Renal cortical epithelial cell (primary cell): ENCODE measurements at regions not wholly inside any gene's neighbourhood (a gene's known extent, or its start where the extent isn't known, plus 50 kb on each side); places are given as distances from the start of the nearest gene placed in this dataset.
"Not testable (repeated sequence)": the region's sequence is repeated elsewhere in the genome, so short reads cannot be mapped to it uniquely, and the experiment has no call there.

Source experiments
- DNase-seq: peaks from one replicate; pipeline ENCODE4 v3.0.0-alpha.2; 2011; ENCODE audit warnings: low read depth

GRCh38 chrX:138018145-138018799, 452.3 kb downstream of the ZIC3 start:
- DNase-seq = no peak

DNA sequence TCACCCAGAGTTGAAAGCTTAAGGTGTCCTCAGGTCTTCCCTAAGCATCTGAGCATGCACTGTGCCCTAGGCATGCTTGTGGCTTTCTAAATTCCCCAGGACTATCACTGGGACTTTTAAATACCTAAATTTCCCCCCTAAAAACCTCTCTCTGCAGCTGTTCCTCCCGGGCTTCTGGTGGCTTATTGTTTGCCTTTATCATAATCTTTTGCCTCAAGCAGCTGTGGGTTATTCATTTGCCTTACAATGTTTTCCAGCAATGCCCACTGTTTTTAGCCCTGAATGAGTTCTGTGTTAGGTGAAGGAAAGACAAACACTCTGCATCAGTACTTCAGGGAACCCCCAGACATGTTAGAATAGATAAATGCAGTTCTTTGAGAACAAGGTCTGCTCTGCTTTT, 455.0 kb downstream of the ZIC3 start:
- no peak for DNase-seq

GRCh38 chrX:138026211-138026610, 460.3 kb downstream of the ZIC3 start:
- no peak for DNase-seq

DNA sequence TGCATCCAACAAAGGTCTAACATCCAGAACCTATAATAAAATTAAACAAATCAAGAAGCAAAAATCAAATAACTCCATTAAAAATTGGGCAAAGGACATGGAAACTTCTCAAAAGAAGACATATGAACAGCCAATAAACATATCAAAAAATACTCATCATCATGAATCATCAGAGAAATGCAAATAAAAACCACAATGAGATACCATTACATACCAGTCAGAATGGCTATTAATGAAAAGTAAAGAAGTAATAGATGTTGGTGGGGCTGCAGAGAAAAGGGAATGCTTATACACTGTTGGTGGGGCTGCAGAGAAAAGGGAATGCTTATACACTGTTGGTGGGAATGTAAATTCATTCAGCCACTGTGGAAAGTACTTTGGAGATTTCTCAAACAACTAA, 465.8 kb downstream of the ZIC3 start:
- DNase-seq = no peak

DNA sequence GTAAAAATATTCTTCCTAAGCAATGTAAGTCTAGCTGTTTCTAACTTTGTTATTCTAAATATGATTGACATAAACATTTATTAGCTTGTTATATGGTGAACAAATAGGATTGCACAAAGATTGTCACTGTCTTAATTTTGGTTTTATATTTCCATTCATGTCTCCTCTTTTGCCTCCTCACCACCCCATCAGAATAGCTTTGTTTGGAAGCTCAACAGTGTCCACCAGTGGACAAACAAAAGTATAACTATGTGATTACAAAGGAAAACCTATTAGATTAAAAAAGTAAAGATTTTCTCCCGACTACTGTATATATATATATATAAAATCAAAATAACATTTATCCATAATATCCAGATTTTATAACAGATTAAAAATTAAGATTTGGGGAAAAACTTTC, 468.2 kb downstream of the ZIC3 start:
- no peak for DNase-seq

GRCh38 chrX:138037548-138037947, 471.6 kb downstream of the ZIC3 start:
- DNase-seq = no peak

DNA sequence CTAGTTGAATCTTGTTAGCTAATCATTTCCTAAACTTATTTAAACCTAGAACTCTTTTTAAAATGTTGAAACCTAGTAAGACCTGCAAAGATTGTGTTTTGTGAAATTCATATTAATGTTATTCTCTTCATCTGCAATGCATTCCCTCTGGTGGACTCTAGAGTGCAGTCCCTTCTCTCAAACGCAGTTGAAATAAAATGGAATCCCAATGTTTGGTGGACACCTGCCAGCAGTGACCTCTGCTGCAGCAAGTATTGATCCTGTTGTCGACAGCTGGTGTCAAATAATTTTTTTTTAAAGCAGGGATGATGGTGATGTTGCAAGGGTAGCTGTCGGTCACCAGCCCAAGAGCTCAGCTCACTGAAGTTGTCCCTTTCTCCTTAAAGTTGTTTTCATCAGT, 492.0 kb downstream of the ZIC3 start:
- DNase-seq = no peak

GRCh38 chrX:138058931-138059330, 493.0 kb downstream of the ZIC3 start:
- DNase-seq = no peak

DNA sequence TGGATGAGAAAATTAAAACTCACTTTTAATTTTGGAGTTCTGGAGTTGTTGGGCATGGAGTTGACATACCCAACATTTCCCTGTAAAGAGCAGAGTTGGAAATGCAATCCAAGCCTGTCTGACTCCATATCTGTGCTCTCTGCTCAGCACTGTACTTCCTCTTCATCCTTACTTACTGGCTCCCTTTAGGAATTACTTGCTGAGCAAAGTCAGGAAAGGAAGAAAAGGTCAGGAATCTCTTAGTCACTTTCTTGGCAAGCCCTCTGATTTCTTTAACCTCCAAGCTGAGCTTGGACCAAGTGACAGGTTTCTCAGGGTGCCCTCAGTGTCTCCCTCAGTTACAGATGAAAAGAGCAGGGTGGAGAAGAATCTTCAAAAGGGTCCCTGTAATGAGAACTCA, 501.5 kb downstream of the ZIC3 start:
- no peak for DNase-seq

- DNase-seq = no peak
Measured at GRCh38 chrX:138073626-138074025, 507.7 kb downstream of the ZIC3 start.

DNA sequence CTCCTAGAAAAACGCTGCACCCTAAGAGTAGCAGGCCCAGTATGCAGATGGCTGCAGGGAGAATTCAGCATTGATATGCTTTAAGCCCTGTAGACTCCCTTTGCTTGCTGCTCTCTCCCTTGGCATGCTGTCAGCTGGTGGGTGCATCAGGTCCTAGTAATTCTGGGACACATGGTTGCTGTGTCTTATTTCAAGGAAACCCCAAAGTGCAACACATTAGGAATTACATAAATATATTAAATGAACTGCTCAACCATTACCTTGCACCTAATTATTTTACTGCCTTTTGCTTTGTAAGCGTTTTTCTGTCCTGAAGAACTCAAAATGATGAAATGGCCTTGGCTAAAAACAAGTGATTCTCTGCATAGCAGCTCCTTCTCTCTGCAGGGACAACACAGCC, 516.3 kb downstream of the ZIC3 start:
- DNase-seq = no peak

DNA sequence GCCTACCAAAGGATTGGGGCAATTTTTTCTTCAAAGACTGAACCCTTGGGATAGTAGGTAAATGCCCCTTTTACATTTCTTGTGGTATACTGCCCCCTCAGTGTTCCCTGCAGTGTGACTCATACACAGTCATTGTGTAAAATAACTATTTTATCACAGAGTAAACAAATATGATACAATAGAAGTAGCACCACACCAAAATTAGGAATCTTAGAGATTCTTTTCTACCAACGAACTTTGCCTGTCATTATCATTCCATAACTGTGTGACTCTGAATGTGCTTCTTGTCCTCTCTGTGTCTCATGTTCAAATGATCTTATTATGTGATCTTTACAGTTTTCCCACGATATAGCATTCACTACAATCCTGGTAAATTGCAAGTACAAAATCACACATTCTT, 517.0 kb downstream of the ZIC3 start:
- no peak for DNase-seq

- not testable (repeated sequence) for DNase-seq
Measured at GRCh38 chrX:138110910-138111309, 545.0 kb downstream of the ZIC3 start.

- DNase-seq = no peak
Measured at GRCh38 chrX:138127314-138127713, 561.4 kb downstream of the ZIC3 start.

DNA sequence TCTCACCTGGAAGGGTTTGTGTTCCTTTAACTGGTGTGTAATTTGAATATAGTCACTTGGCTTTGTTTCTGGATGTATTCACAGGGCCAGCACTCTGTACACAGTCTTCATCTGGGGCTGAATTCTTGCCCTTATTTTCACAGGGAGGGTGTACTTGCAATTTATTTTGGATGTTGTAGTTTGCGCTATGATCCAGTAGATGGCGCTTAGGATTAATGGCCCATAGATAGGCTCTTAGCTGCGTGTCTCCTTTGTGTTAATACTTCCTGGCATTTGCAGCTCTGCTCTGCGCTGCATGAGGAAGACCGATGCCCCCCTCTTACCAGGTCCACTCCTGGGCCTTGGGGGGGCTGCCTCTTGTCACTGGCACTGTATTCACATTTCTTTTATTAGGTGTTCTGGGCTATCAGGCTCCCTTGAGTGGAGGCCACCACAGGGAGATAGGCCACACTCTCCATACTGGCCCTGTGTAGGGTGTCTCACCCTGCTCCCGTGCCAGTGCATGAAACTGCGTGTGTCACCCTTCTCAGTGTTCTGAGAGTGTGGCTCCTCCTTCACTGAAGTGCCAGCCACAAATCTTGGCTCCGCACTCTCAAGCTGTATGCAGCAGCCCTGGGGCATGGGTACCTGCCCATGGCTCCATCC, 562.2 kb downstream of the ZIC3 start:
- peak; percentile 15 for DNase-seq

GRCh38 chrX:138150709-138151108, 560.8 kb downstream of the FGF13 start:
- DNase-seq = no peak

DNA sequence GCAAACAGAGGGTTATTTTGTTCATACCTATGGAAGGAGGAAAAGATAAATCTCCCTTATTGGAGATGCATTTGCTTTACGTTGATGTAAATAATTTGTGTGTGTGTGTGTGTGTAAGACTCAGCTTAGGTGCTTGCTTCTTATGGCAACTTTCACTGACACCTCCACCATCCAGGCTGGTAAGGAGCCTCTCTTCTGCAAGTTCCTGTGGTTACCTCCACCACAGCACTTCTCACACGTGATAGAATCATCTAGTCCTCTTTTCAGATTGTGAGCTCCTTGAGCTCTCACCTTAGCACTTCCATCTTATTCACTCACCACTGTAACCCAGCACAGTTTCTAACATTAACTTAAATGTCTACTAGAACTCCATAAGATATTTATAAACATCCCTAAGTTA, 553.7 kb downstream of the FGF13 start:
- no peak for DNase-seq

DNA sequence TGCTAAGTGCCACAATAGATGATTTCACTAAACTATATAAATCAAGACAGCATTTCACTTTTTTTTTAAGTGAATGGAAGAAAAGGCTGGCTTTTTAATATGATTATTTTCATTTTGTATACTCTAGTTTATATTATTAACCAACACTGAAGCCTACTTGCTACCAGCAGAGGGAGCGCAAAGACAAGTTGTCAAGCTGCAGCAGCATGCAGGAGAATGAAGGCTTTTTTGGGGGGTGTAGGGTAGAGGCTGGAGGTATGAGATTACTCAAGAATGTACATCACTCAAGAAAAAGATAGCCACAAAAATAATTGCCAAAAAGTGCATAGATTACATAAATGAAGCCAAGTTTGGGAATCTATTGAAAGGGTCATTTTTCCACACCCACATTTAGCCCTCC, 519.5 kb downstream of the FGF13 start:
- DNase-seq = peak; percentile 1

GRCh38 chrX:138229718-138230117, 481.8 kb downstream of the FGF13 start:
- no peak for DNase-seq

- DNase-seq = no peak
Measured at GRCh38 chrX:138240266-138240665, 471.3 kb downstream of the FGF13 start.

DNA sequence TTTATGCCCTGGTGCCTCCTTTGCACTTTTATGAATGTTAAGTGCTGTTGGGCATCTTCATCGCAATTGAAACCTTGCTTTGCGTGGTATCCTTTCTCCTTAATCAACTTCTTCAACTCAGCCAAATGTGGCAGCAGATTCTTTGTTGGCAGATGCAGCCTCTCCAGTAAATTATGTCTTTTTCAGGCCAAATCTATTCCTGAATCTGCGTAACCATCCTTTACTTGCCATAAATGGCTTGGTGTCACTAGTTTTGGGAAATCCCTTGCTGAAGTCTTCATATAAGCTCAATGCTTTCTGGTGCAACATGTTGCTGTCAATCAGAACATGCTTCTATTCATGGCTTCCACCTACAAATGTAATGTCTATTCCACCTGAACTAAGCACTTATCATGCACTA, 457.5 kb downstream of the FGF13 start:
- DNase-seq = no peak

DNA sequence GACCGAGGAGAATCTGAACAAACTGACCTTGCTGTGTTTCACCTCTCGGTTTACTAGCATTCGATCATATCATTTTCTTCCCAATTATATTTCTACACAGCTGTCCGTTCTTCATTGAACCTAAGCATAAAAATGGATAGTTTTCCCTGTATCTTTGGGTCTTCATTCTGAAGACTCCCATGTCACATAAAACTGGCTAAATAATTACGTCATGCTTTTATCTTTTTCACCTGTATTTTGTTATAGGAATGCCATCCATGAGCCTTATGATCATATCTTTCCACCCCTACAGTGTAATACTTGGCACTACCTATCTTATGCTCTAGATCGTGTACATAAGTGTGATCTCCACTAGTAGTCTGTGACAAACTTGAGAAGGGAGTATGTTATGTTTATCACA, 456.1 kb downstream of the FGF13 start:
- DNase-seq = no peak

DNA sequence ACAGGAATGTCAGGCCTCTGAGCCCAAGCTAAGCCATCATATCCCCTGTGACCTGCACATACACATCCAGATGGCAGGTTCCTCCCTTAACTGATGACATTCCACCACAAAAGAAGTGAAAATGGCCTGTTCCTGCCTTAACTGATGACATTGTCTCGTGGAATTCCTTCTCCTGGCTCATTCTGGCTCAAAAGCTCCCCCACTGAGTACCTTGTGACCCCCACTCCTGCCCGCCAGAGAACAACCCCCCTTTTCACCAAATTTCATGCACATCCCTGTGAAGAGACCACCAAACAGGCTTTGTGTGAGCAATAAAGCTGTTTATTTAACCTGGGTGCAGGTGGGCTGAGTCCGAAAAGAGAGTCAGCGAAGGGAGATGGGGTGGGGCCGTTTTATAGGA, 447.4 kb downstream of the FGF13 start:
- not testable (repeated sequence) for DNase-seq

- no peak for DNase-seq
Measured at GRCh38 chrX:138270931-138271330, 440.6 kb downstream of the FGF13 start.
